ENCODE measurements at regions not wholly inside any gene's neighbourhood (a gene's known extent, or its start where the extent isn't known, plus 50 kb on each side); places are given as distances from the start of the nearest gene placed in this dataset.

- H3K4me1 Mint-ChIP-seq: no peaks in the 10 kb centered on the region
- no peaks in the 10 kb centered on the region for H3F3A ChIP-seq (replicated peaks; ENCODE audit: low read depth)
- H3K9me3 Mint-ChIP-seq: no peaks in the 10 kb centered on the region; the same call in 2 of the 3 replicates
- no peak overlapping the region for H3K27ac ChIP-seq (ENCODE audit: low read depth)
- H3K4me3 Mint-ChIP-seq: no peak overlapping the region
- H3K36me3 ChIP-seq (ENCODE audit: insufficient read depth): no peaks in the 10 kb centered on the region
- DNase-seq (ENCODE audit: low spot score) (no peak), ATAC-seq (no peak)
- no peaks in the 10 kb centered on the region for H3K36me3 Mint-ChIP-seq (ENCODE audit: low read depth)
- H3K27me3 ChIP-seq (ENCODE audit: insufficient read depth): no peaks in the 10 kb centered on the region
- no peaks in the 10 kb centered on the region for H3K4me1 ChIP-seq (ENCODE audit: insufficient read depth)
- H3K9me2 ChIP-seq (ENCODE audit: insufficient read depth): no peaks in the 10 kb centered on the region
- no peaks in the 10 kb centered on the region for H4K20me1 ChIP-seq (replicated peaks; ENCODE audit: insufficient read depth)
- no peak overlapping the region for H2AFZ ChIP-seq
- H3K4me2 ChIP-seq: no peak overlapping the region
- TF ChIP-seq ZNF114 (CRISPR knock-in tag; IDR thresholded peaks at IDR 0.05): no peak
- no peak for TF ChIP-seq ZNF462 (CRISPR knock-in tag; IDR thresholded peaks at IDR 0.05)
- no peak for TF ChIP-seq EZH2 (IDR thresholded peaks at IDR 0.05; ENCODE audit: low read depth, unreplicated experiment)
- no peak for TF ChIP-seq EZH2phosphoT487 (IDR thresholded peaks at IDR 0.05; ENCODE audit: unreplicated experiment)
- TF ChIP-seq CTCF (conservative IDR thresholded peaks at IDR 0.05; ENCODE audit: low read depth in 2 of 2): no peak
- TF ChIP-seq JUNB (IDR thresholded peaks at IDR 0.05; ENCODE audit: unreplicated experiment): no peak
- no peak for TF ChIP-seq ETS1 (IDR thresholded peaks at IDR 0.05)
- no peak for TF ChIP-seq POLR2AphosphoS5 (IDR thresholded peaks at IDR 0.05; ENCODE audit: low read depth)
- TF ChIP-seq ZNF331 (CRISPR knock-in tag; IDR thresholded peaks at IDR 0.05; ENCODE audit: low read depth): no peak
- no peak for TF ChIP-seq REST (IDR thresholded peaks at IDR 0.05; ENCODE audit: unreplicated experiment)
- TF ChIP-seq STAT1 (IDR thresholded peaks at IDR 0.05; ENCODE audit: unreplicated experiment): no peak
- no peak for TF ChIP-seq CREB1 (CRISPR knock-in tag; IDR thresholded peaks at IDR 0.05; ENCODE audit: low read depth)
- TF ChIP-seq NANOG (IDR thresholded peaks at IDR 0.05; ENCODE audit: borderline replicate concordance): no peak
- no peak overlapping the region for H3K27ac Mint-ChIP-seq
- H3K27me3 Mint-ChIP-seq (ENCODE audit: insufficient read depth, low read depth, poor library complexity): no peaks in the 10 kb centered on the region
- H3K4me3 ChIP-seq: no peak overlapping the region
- H3K79me2 ChIP-seq (replicated peaks; ENCODE audit: insufficient read depth): no peaks in the 10 kb centered on the region
Observed at GRCh38 chr13:59157181-59157580, 1006.5 kb downstream of the DIAPH3 start.

Data from GM23338 (cell line).